ENCODE measurements at regions not wholly inside any gene's neighbourhood (a gene's known extent, or its start where the extent isn't known, plus 50 kb on each side); places are given as distances from the start of the nearest gene placed in this dataset.
"Not testable (repeated sequence)": the region's sequence is repeated elsewhere in the genome, so short reads cannot be mapped to it uniquely, and the experiment has no call there.

DNA sequence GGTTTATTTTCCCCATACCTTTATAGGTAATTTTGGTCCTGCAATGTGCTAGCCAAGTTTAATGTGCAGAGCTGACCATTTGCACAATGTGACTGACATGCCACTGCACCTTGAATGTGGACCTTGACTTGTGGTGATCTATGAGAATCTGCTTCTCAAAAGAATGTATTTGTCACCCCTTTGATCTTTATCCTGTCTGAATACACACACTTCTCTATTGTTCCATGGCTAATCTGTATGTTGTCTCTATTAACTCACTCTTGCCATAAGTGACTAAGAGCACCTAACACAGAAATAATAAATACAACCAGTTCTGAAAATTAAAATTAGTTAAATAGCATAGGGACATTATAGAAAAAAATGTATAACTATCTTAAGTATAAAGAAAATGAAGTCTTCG, 1447.6 kb downstream of the RPIA start:
- not testable (repeated sequence) for H3K27me3 Mint-ChIP-seq (ENCODE audit: insufficient read depth, low read depth); H3K9me3 ChIP-seq (ENCODE audit: low read depth); H3F3A ChIP-seq (ENCODE audit: low read depth); H3K4me1 ChIP-seq; H3K9me3 Mint-ChIP-seq; H3K79me2 ChIP-seq (ENCODE audit: low read depth); H3K27ac ChIP-seq; DNase-seq (ENCODE audit: low spot score); H3K27ac Mint-ChIP-seq; H4K20me1 ChIP-seq (ENCODE audit: low read depth); H3K4me2 ChIP-seq; H3K36me3 ChIP-seq; H3K9ac ChIP-seq; H3K4me3 ChIP-seq; H3K4me1 Mint-ChIP-seq; H3K36me3 Mint-ChIP-seq; H3K4me3 Mint-ChIP-seq; H3K27me3 ChIP-seq; H2AFZ ChIP-seq (replicated peaks)

DNA sequence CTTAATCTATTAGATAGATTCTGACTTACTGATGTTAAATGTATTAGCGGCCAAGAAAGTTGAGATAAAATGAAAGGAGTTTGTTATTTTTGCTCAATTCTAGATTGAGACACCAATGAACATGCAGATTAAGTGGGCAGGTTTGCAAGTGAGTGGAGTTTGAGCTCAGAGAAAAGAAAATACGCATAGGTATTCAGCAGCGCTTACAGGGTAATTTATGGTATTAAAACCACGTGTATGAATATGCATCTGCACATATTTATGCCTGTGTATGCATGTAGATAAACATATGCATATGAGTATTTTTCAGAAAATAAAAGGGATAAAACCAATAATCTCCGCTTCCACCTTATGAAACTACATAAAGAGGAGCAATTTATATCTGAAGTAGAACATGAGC, 1450.1 kb downstream of the RPIA start:
- H3K4me1 Mint-ChIP-seq; H3K4me3 ChIP-seq; H3K9me3 ChIP-seq (ENCODE audit: low read depth); H3K27me3 ChIP-seq; H3K4me2 ChIP-seq; H3K27ac ChIP-seq; H3K79me2 ChIP-seq (ENCODE audit: low read depth); H3K4me3 Mint-ChIP-seq; H3K27ac Mint-ChIP-seq; DNase-seq (ENCODE audit: low spot score); H3K4me1 ChIP-seq; H3K36me3 Mint-ChIP-seq; H3K27me3 Mint-ChIP-seq (ENCODE audit: insufficient read depth, low read depth); H3F3A ChIP-seq (ENCODE audit: low read depth); H2AFZ ChIP-seq (replicated peaks); H3K9ac ChIP-seq; H3K9me3 Mint-ChIP-seq; H3K36me3 ChIP-seq; H4K20me1 ChIP-seq (ENCODE audit: low read depth): not testable (repeated sequence)

DNA sequence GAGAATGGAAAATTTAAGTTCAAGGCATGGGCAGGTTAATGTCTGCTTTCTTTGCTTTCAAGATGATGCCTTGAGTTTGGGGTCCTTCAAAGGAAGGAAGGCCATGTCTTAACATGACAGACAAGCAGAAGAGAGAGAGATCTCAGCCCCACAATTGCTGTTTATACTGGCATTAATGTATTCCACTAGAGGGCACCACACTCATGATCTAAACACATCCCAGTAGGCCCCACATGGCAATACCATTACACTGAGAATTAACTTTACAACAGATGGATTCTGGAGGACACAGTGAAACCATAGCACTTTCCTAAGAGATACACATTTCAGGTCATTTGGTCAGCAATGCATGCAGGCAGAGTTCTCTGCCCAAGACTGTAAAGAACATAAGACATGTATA, 1460.3 kb downstream of the RPIA start:
- H3K4me2 ChIP-seq; H3K4me1 ChIP-seq; H3K79me2 ChIP-seq (ENCODE audit: low read depth); H3K4me1 Mint-ChIP-seq; H3K4me3 ChIP-seq; H3K27ac ChIP-seq; H3K36me3 ChIP-seq; H3K27me3 ChIP-seq; H4K20me1 ChIP-seq (ENCODE audit: low read depth); H3K27me3 Mint-ChIP-seq (ENCODE audit: insufficient read depth, low read depth); H3K9me3 Mint-ChIP-seq; DNase-seq (ENCODE audit: low spot score); H3F3A ChIP-seq (ENCODE audit: low read depth); H3K36me3 Mint-ChIP-seq; H2AFZ ChIP-seq (replicated peaks); H3K4me3 Mint-ChIP-seq; H3K9ac ChIP-seq; H3K9me3 ChIP-seq (ENCODE audit: low read depth); H3K27ac Mint-ChIP-seq: not testable (repeated sequence)

- not testable (repeated sequence) for DNase-seq (ENCODE audit: low spot score); H3K27me3 ChIP-seq; H3K36me3 Mint-ChIP-seq; H3K27ac ChIP-seq; H3K79me2 ChIP-seq (ENCODE audit: low read depth); H3K4me3 ChIP-seq; H3K4me2 ChIP-seq; H3K9me3 Mint-ChIP-seq; H4K20me1 ChIP-seq (ENCODE audit: low read depth); H3K4me3 Mint-ChIP-seq; H3K4me1 ChIP-seq; H3K36me3 ChIP-seq; H3K27me3 Mint-ChIP-seq (ENCODE audit: insufficient read depth, low read depth); H3F3A ChIP-seq (ENCODE audit: low read depth); H3K9ac ChIP-seq; H2AFZ ChIP-seq (replicated peaks); H3K9me3 ChIP-seq (ENCODE audit: low read depth); H3K4me1 Mint-ChIP-seq; H3K27ac Mint-ChIP-seq
Observed at GRCh38 chr2:90170978-90171377, 1479.5 kb downstream of the RPIA start.

DNA sequence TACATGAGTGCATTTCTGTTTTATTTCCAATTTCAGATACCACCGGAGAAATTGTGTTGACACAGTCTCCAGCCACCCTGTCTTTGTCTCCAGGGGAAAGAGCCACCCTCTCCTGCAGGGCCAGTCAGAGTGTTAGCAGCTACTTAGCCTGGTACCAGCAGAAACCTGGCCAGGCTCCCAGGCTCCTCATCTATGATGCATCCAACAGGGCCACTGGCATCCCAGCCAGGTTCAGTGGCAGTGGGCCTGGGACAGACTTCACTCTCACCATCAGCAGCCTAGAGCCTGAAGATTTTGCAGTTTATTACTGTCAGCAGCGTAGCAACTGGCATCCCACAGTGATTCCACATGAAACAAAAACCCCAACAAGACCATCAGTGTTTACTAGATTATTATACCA, 1481.6 kb downstream of the RPIA start:
- not testable (repeated sequence) for H3K4me1 Mint-ChIP-seq; H3K4me2 ChIP-seq; H3K27ac Mint-ChIP-seq; H2AFZ ChIP-seq (replicated peaks); H3K79me2 ChIP-seq (ENCODE audit: low read depth); H3K9ac ChIP-seq; H3K27me3 ChIP-seq; H4K20me1 ChIP-seq (ENCODE audit: low read depth); H3K9me3 Mint-ChIP-seq; H3F3A ChIP-seq (ENCODE audit: low read depth); DNase-seq (ENCODE audit: low spot score); H3K4me3 ChIP-seq; H3K36me3 ChIP-seq; H3K9me3 ChIP-seq (ENCODE audit: low read depth); H3K4me3 Mint-ChIP-seq; H3K4me1 ChIP-seq; H3K36me3 Mint-ChIP-seq; H3K27ac ChIP-seq; H3K27me3 Mint-ChIP-seq (ENCODE audit: insufficient read depth, low read depth)

- not testable (repeated sequence) for H3K4me2 ChIP-seq; H3K27me3 ChIP-seq; H3K36me3 ChIP-seq; H3K4me1 ChIP-seq; H3K36me3 Mint-ChIP-seq; DNase-seq (ENCODE audit: low spot score); H3F3A ChIP-seq (ENCODE audit: low read depth); H3K79me2 ChIP-seq (ENCODE audit: low read depth); H3K4me3 Mint-ChIP-seq; H3K27ac Mint-ChIP-seq; H3K4me3 ChIP-seq; H3K9ac ChIP-seq; H3K4me1 Mint-ChIP-seq; H2AFZ ChIP-seq (replicated peaks); H3K9me3 Mint-ChIP-seq; H4K20me1 ChIP-seq (ENCODE audit: low read depth); H3K9me3 ChIP-seq (ENCODE audit: low read depth); H3K27ac ChIP-seq; H3K27me3 Mint-ChIP-seq (ENCODE audit: insufficient read depth, low read depth)
Observed at GRCh38 chr2:90179591-90179990, 1488.1 kb downstream of the RPIA start.
